CMK (cell line): ENCODE measurements at regions not wholly inside any gene's neighbourhood (a gene's known extent, or its start where the extent isn't known, plus 50 kb on each side); places are given as distances from the start of the nearest gene placed in this dataset.
"Not testable (repeated sequence)": the region's sequence is repeated elsewhere in the genome, so short reads cannot be mapped to it uniquely, and the experiment has no call there.

Source experiments
- DNase-seq: peaks from one replicate; pipeline ENCODE4 v3.0.0-alpha.2; 2010; ENCODE audit warnings: low read depth

- no peak for DNase-seq
Observed at GRCh38 chr15:20367093-20367492, 174.5 kb downstream of the GOLGA6L6 start.

- DNase-seq, result not testable (repeated sequence)
Observed at GRCh38 chr15:20363591-20363990, 178.0 kb downstream of the GOLGA6L6 start.

- no peak for DNase-seq
Observed at GRCh38 chr15:20361091-20361490, 180.5 kb downstream of the GOLGA6L6 start.

GRCh38 chr15:20358779-20359414, 182.7 kb downstream of the GOLGA6L6 start:
- DNase-seq, result no peak

- no peak for DNase-seq
Observed at GRCh38 chr15:20358066-20358778, 183.4 kb downstream of the GOLGA6L6 start.

- DNase-seq, result no peak
Observed at GRCh38 chr15:20357481-20358065, 184.0 kb downstream of the GOLGA6L6 start.

- DNase-seq, result no peak
Observed at GRCh38 chr15:20356911-20357480, 184.6 kb downstream of the GOLGA6L6 start.

- DNase-seq, result peak; percentile 12
Observed at GRCh38 chr15:20356444-20356910, 185.1 kb downstream of the GOLGA6L6 start.

- no peak for DNase-seq
Observed at GRCh38 chr15:20355256-20355868, 186.2 kb downstream of the GOLGA6L6 start.

- DNase-seq, result not testable (repeated sequence)
Observed at GRCh38 chr15:20354884-20355223, 186.7 kb downstream of the GOLGA6L6 start.

- DNase-seq, result no peak
Observed at GRCh38 chr15:20353966-20354883, 187.4 kb downstream of the GOLGA6L6 start.

GRCh38 chr15:20352241-20353200, 189.1 kb downstream of the GOLGA6L6 start:
- DNase-seq, result no peak

- DNase-seq, result no peak
Observed at GRCh38 chr15:20351448-20351971, 190.1 kb downstream of the GOLGA6L6 start.

- no peak for DNase-seq
Observed at GRCh38 chr15:20349774-20350498, 191.7 kb downstream of the GOLGA6L6 start.

GRCh38 chr15:20348900-20349773, 192.5 kb downstream of the GOLGA6L6 start:
- no peak for DNase-seq

GRCh38 chr15:20348291-20348899, 193.2 kb downstream of the GOLGA6L6 start:
- DNase-seq, result no peak

GRCh38 chr15:20346082-20346805, 195.4 kb downstream of the GOLGA6L6 start:
- no peak for DNase-seq
